SK-N-SH (cell line): ENCODE measurements at regions not wholly inside any gene's neighbourhood (a gene's known extent, or its start where the extent isn't known, plus 50 kb on each side); places are given as distances from the start of the nearest gene placed in this dataset.
A peak's percentile ranks its signal among the peaks of the same experiment; 100 is the strongest.
"Not testable (repeated sequence)": the region's sequence is repeated elsewhere in the genome, so short reads cannot be mapped to it uniquely, and the experiment has no call there.

Experiments
- CTCF ChIA-PET: fragments of 300-600, 350-600 bp; formaldehyde crosslinking; extraction: SDS; loops from one replicate; lab custom pipeline; 2021; lab: Yijun Ruan, JAX
- POLR2A ChIA-PET: fragments of 350-600 bp; sonication (Branson Sonifier 250); formaldehyde crosslinking; extraction: SDS; loops from one replicate; lab custom pipeline; 2020; ENCODE audit warnings: antibody characterized with exemption, inconsistent platforms; lab: Yijun Ruan, JAX
- DNase-seq: peaks from one replicate; pipeline ENCODE4 v3.0.0; 2012
- H2AFZ ChIP-seq: fragments of 200-600 bp; sonication (generic); 2 replicates; pipeline ENCODE4 v1.8.1; 2016; ENCODE audit warnings: antibody characterized with exemption, mild to moderate bottlenecking, low read depth
- H3F3A ChIP-seq: fragments of 200-600 bp; sonication (generic); replicated peaks from 2 replicates; pipeline ENCODE3; 2016; ENCODE audit warnings: antibody characterized with exemption, mild to moderate bottlenecking; ENCODE audit not compliant: insufficient read depth
- H3K27ac ChIP-seq, 2 experiments: fragments of 200-500 bp in 1 of 2; fragments of 200-600 bp in 1 of 2; sonication (Bioruptor generic) in 1 of 2; sonication (generic), shearing (Covaris generic) in 1 of 2; 2 replicates each; pipeline versions ENCODE4 v1.5.1 to v1.6.1; 2014 to 2016; ENCODE audit warnings: low read depth in 2 of 2, inconsistent platforms in 1 of 2, low read length in 1 of 2, mild to moderate bottlenecking in 1 of 2, mixed read lengths in 1 of 2
- H3K27me3 ChIP-seq: fragments of 200-600 bp; sonication (generic), shearing (Covaris generic); 2 replicates; pipeline ENCODE4 v1.6.1; 2016; ENCODE audit warnings: mixed run types; ENCODE audit not compliant: insufficient read depth
- H3K36me3 ChIP-seq, 2 experiments: fragments of 200-500 bp in 1 of 2; fragments of 200-600 bp in 1 of 2; sonication (Bioruptor generic) in 1 of 2; sonication (generic) in 1 of 2; replicated peaks in 1 of 2; 2 replicates each; pipeline versions ENCODE3 to v1.5.1; 2014 to 2016; ENCODE audit warnings: low read length in 1 of 2, mild to moderate bottlenecking in 1 of 2; ENCODE audit not compliant: insufficient read depth in 2 of 2, control insufficient read depth in 1 of 2
- H3K4me1 ChIP-seq, 2 experiments: fragments of 200-500 bp in 1 of 2; fragments of 200-600 bp in 1 of 2; sonication (Bioruptor generic) in 1 of 2; sonication (generic), shearing (Covaris generic) in 1 of 2; 2 replicates each; pipeline versions ENCODE4 v1.5.1 to v1.6.1; 2014 to 2016; ENCODE audit warnings: low read depth in 1 of 2, low read length in 1 of 2, mixed run types in 1 of 2; ENCODE audit not compliant: insufficient read depth in 2 of 2, control insufficient read depth in 1 of 2
- H3K4me2 ChIP-seq: fragments of 200-600 bp; sonication (generic), shearing (Covaris generic); 2 replicates; pipeline ENCODE4 v1.6.1; 2017; ENCODE audit warnings: mixed run types
- H3K4me3 ChIP-seq, 2 experiments: fragments of 200-500 bp in 1 of 2; fragments of 200-600 bp in 1 of 2; sonication (Bioruptor generic) in 1 of 2; sonication (generic), shearing (Covaris generic) in 1 of 2; 2 replicates each; pipeline versions ENCODE4 v1.5.1 to v1.8.1; 2014 to 2016; ENCODE audit warnings: low read depth in 2 of 2, inconsistent platforms in 1 of 2, low read length in 1 of 2, mild to moderate bottlenecking in 1 of 2, mixed read lengths in 1 of 2, moderate library complexity in 1 of 2
- H3K79me2 ChIP-seq: fragments of 200-600 bp; sonication (generic); 2 replicates; pipeline ENCODE4 v1.8.1; 2017; ENCODE audit warnings: mild to moderate bottlenecking; ENCODE audit not compliant: insufficient read depth
- H3K9ac ChIP-seq: fragments of 200-600 bp; sonication (generic); 2 replicates; pipeline ENCODE4 v1.6.1; 2017; ENCODE audit warnings: mixed run types
- H3K9me2 ChIP-seq: fragments of 200-600 bp; sonication (generic); 2 replicates; pipeline ENCODE4 v1.6.1; 2017; ENCODE audit warnings: mixed run types
- H3K9me3 ChIP-seq: fragments of 200-600 bp; sonication (generic); 2 replicates; pipeline ENCODE4 v1.6.1; 2017; ENCODE audit warnings: mixed run types, mild to moderate bottlenecking, moderate library complexity
- H4K20me1 ChIP-seq: fragments of 200-600 bp; sonication (generic); 2 replicates; pipeline ENCODE4 v1.6.1; 2017; ENCODE audit warnings: mild to moderate bottlenecking, mixed run types; ENCODE audit not compliant: insufficient read depth
- CHD2 ChIP-seq: fragments of 150-350 bp; IDR thresholded peaks from 2 replicates; pipeline ENCODE4 v1.6.1; 2018; ENCODE audit warnings: low read length; ENCODE audit not compliant: partially characterized antibody
- EP300 ChIP-seq, 2 experiments: IDR thresholded peaks; 2 replicates each; pipeline versions ENCODE4 v1.4.0 to v1.6.1; 2012; ENCODE audit warnings: borderline replicate concordance in 1 of 2, low read depth in 1 of 2, low read length in 1 of 2
- MXI1 ChIP-seq: IDR thresholded peaks from 2 replicates; pipeline ENCODE4 v1.6.1; 2012; ENCODE audit warnings: mild to moderate bottlenecking, low read depth, low read length, improper control_type of control experiment
- RCOR1 ChIP-seq: fragments of 150-350 bp; IDR thresholded peaks from 2 replicates; pipeline ENCODE4 v1.6.1; 2017; ENCODE audit warnings: antibody characterized with exemption, low read length
- SMC3 ChIP-seq: IDR thresholded peaks from 2 replicates; pipeline ENCODE4 v1.6.1; 2012; ENCODE audit warnings: low read depth, low read length, improper control_type of control experiment
- TAF1 ChIP-seq: IDR thresholded peaks from 2 replicates; pipeline ENCODE4 v1.6.1; 2012; ENCODE audit warnings: low read depth, mild to moderate bottlenecking, low read length, moderate library complexity, borderline replicate concordance
- TCF12 ChIP-seq: IDR thresholded peaks from 2 replicates; pipeline ENCODE4 v1.4.0; 2012
- TEAD4 ChIP-seq: IDR thresholded peaks from 2 replicates; pipeline ENCODE4 v1.4.0; 2012; ENCODE audit warnings: mild to moderate bottlenecking, borderline replicate concordance; ENCODE audit not compliant: insufficient read depth
- YY1 ChIP-seq: IDR thresholded peaks from 2 replicates; pipeline ENCODE4 v1.4.0; 2012; ENCODE audit warnings: low read depth, mild to moderate bottlenecking
- WGBS: methylation state at CpG from one replicate; pipeline ENCODE4 v1.1.6; 2017; ENCODE audit warnings: low lambda C conversion rate; 5-methylcytosine and 5-hydroxymethylcytosine counted together
- TF ChIP-seq, protein P1 (sequence below): IDR thresholded peaks from 2 replicates; pipeline ENCODE4 v1.4.0; 2012; ENCODE audit warnings: low read depth, borderline replicate concordance
- TF ChIP-seq, protein P2 (sequence below): fragments of 150-350 bp; IDR thresholded peaks from 2 replicates; pipeline ENCODE4 v1.6.1; 2017; ENCODE audit warnings: antibody characterized with exemption, low read length, low read depth, borderline replicate concordance

DNA sequence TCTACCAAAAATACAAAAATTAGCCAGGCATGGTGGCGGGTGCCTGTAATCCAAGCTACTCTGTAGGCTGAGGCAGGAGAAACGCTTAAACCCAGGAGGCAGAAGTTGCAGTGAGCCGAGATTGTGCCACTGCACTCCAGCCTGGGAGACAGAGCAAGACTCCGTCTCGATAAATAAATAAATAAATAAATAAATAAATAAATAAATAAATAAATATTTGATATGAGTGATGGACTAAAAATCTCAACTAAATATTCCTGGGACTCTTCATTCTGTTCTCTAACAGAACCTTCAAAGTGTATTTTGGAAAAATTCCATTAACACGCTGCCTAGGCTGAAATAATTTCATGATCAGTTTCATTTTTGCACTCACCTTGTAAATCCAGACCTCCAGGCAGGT, 112.7 kb upstream of the AHI1 start:
- POLR2A ChIA-PET, DNase-seq, H3K4me3 ChIP-seq, H3K36me3 ChIP-seq, H3K4me2 ChIP-seq, H3K4me1 ChIP-seq, H3K79me2 ChIP-seq, H4K20me1 ChIP-seq, H3K9me2 ChIP-seq, CTCF ChIA-PET, H3K9ac ChIP-seq, H2AFZ ChIP-seq, H3K27ac ChIP-seq, H3K27me3 ChIP-seq, H3F3A ChIP-seq, H3K9me3 ChIP-seq: not testable (repeated sequence)
- WGBS = 88% methylated on average over 6 of the region's 6 CpGs

DNA sequence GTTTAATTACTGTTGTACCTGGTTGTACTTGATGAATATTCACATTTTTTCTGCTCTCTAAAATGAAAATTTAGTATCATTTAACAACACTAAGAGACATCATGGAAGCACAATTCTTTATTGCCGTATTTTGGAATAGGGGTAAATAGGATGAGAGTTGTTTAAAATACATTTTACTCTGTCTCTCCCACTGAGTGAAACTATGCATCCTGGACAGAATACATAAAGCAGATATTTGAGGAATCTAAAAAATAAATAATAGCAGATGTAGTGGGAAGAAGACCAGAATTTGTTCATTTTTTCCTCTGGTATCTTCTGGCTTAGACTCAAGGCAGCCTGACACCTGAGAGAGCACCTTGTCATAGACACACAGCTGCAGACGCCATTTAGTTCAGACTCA, 119.1 kb upstream of the AHI1 start:
- Histone ChIP-seq H3K4me3 (no peak overlapping the region), H3K27ac (no peak overlapping the region), H3K4me2 (no peak overlapping the region), H3K4me1 (no peaks in the 10 kb centered on the region; a peak in 1 of 4 replicates), H3K36me3 (no peaks in the 10 kb centered on the region), H3K27me3 (no peaks in the 10 kb centered on the region), H3K79me2 (no peaks in the 10 kb centered on the region), H3F3A (no peaks in the 10 kb centered on the region), H4K20me1 (no peaks in the 10 kb centered on the region), H3K9ac (no peak overlapping the region), H2AFZ (no peak overlapping the region), H3K9me2 (no peaks in the 10 kb centered on the region), H3K9me3 (no peaks in the 10 kb centered on the region)
- POLR2A ChIA-PET = no interaction called here
- 77% methylated on average over 2 of the region's 2 CpGs for WGBS
- TF ChIP-seq YY1 = no peak
- TF ChIP-seq TCF12 = 0 out of 2 replicates have a peak, but pooled peaks have one; percentile 12
- CTCF ChIA-PET = no interaction called here
- DNase-seq = no peak

DNA sequence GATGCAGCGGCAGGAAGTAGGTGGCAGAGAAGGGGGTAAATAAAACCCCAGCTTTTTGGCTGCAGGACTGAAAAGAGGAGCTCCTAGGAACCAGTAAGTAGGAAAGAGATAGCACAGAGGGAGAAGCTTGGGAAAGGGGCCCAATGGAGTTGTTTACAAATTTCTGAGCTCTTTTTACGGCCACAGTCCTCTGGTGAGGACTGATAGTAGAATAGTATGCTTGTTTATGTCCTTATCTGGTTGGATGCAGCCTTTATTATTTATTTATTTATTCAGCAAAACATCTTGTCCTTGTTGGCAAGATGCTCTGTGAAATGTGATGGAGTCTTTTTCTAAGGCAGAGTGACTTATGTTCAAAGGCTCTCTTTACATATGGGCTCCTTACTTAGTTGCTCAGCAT, 119.7 kb upstream of the AHI1 start:
- H3K4me2 ChIP-seq = no peak overlapping the region
- 83% methylated on average over 2 of the region's 2 CpGs for WGBS
- CTCF ChIA-PET = interaction anchor here (1.3 kb wide), 1 partner anchor 10 kb away, joined by 3 read pairs; no protein-coding TSS in a partner anchor
- DNase-seq = no peak
- POLR2A ChIA-PET = no interaction called here
- no peak overlapping the region for H3K27ac ChIP-seq
- H3F3A ChIP-seq = no peaks in the 10 kb centered on the region
- H3K36me3 ChIP-seq = no peaks in the 10 kb centered on the region
- H3K27me3 ChIP-seq = no peaks in the 10 kb centered on the region
- no peaks in the 10 kb centered on the region for H3K9me3 ChIP-seq
- no peak overlapping the region for H3K9ac ChIP-seq
- H3K79me2 ChIP-seq = no peaks in the 10 kb centered on the region
- H4K20me1 ChIP-seq = no peaks in the 10 kb centered on the region
- no peaks in the 10 kb centered on the region for H3K9me2 ChIP-seq
- no peaks in the 10 kb centered on the region; a peak in 1 of 4 replicates for H3K4me1 ChIP-seq
- TF ChIP-seq, protein P1, sequence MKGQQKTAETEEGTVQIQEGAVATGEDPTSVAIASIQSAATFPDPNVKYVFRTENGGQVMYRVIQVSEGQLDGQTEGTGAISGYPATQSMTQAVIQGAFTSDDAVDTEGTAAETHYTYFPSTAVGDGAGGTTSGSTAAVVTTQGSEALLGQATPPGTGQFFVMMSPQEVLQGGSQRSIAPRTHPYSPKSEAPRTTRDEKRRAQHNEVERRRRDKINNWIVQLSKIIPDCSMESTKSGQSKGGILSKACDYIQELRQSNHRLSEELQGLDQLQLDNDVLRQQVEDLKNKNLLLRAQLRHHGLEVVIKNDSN = no peak
- TF ChIP-seq SMC3 = no peak
- TF ChIP-seq TEAD4 = no peak
- TF ChIP-seq YY1 = no peak
- TF ChIP-seq EP300 (IDR thresholded peaks at IDR 0.05; ENCODE audit: borderline replicate concordance in 1 of 2, low read depth in 1 of 2, low read length in 1 of 2) = no peak
- no peak overlapping the region for H2AFZ ChIP-seq
- H3K4me3 ChIP-seq = no peak overlapping the region

DNA sequence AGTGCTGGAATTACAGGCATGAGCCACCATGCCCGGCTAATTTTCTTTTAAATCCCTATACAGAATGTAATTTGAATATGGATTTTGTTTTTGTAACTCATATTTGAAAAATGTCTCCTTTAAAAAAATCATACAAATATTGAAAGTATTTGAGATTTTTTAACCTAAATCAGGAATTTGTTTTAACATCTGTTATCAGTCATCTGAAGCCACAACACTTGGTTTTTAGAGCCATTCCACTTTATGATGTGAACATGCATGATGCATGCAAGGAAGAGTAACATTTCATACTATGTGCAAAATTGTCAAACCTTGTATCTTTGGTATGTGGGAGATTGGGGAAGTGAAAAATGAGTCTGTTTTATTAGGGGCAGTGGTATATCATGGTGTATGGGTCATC, 124.5 kb upstream of the AHI1 start:
- ChIA-PET POLR2A (no interaction called here), CTCF (no interaction called here)
- H3K27ac ChIP-seq = no peak overlapping the region
- H3K36me3 ChIP-seq = no peaks in the 10 kb centered on the region
- H4K20me1 ChIP-seq = no peaks in the 10 kb centered on the region
- H3K4me1 ChIP-seq = no peaks in the 10 kb centered on the region
- H2AFZ ChIP-seq = no peak overlapping the region
- TF ChIP-seq MXI1 (no peak), CHD2 (no peak), RCOR1 (no peak), EP300 (IDR thresholded peaks at IDR 0.05; ENCODE audit: borderline replicate concordance in 1 of 2, low read depth in 1 of 2, low read length in 1 of 2) (no peak), TAF1 (no peak)
- TF ChIP-seq, protein P1 = no peak
- TF ChIP-seq, protein P2, sequence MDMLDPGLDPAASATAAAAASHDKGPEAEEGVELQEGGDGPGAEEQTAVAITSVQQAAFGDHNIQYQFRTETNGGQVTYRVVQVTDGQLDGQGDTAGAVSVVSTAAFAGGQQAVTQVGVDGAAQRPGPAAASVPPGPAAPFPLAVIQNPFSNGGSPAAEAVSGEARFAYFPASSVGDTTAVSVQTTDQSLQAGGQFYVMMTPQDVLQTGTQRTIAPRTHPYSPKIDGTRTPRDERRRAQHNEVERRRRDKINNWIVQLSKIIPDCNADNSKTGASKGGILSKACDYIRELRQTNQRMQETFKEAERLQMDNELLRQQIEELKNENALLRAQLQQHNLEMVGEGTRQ = no peak
- no peaks in the 10 kb centered on the region for H3K9me2 ChIP-seq
- H3K27me3 ChIP-seq = no peaks in the 10 kb centered on the region
- no peak for DNase-seq
- no peaks in the 10 kb centered on the region for H3K9me3 ChIP-seq
- 83% methylated on average over 1 of the region's 1 CpG for WGBS
- no peaks in the 10 kb centered on the region for H3K79me2 ChIP-seq
- H3F3A ChIP-seq = no peaks in the 10 kb centered on the region
- no peak overlapping the region for H3K4me2 ChIP-seq
- H3K4me3 ChIP-seq = no peak overlapping the region
- no peak overlapping the region for H3K9ac ChIP-seq
